ENCODE measurements at regions not wholly inside any gene's neighbourhood (a gene's known extent, or its start where the extent isn't known, plus 50 kb on each side); places are given as distances from the start of the nearest gene placed in this dataset.

DNA sequence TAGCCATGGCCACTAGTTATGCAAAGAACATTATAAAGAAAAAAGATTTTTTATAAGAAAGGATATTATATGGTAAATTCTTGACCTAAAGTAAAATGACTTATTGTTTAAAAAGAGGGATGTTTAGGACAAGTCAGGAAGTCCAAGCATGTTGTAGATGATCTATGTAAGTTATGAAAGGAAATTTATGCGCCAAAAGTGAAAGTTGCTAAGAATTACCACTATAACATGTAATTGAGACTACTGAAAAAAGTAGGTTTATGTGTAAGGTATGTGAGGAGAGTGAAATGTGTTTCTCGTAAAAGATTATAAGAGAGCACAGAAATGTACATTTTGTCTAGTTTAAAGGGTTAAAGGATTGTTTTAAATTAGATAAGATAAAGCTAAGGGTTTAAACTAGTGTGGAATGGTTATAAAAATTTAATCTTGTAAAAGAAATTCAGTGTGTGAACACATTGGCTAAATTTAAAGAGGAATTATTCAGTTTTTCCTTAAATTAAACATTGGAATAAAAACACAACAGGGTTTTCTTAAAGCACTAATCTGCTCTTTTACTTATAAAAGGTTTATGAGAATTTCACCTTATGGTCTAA is 1100.4 kb upstream of the EDIL3 start:
- Histone ChIP-seq H3K4me2 (no peak overlapping the region), H3K9me3 (ENCODE audit: insufficient read depth, low read depth) (peaks cover 4% of the 10 kb centered on the region; the same call in 1 of the 2 replicates), H4K20me1 (ENCODE audit: insufficient read depth) (no peaks in the 10 kb centered on the region), H3K4me3 (no peak overlapping the region), H3K79me2 (ENCODE audit: low read depth) (no peaks in the 10 kb centered on the region), H3K27ac (no peak overlapping the region), H3K9me2 (ENCODE audit: insufficient read depth) (peaks cover 6% of the 10 kb centered on the region; the same call in 1 of the 2 replicates), H3K4me1 (replicated peaks; ENCODE audit: insufficient read depth) (no peaks in the 10 kb centered on the region), H3K27me3 (ENCODE audit: insufficient read depth, low read depth) (no peaks in the 10 kb centered on the region), H3K36me3 (ENCODE audit: low read depth) (no peaks in the 10 kb centered on the region), H2AFZ (no peak overlapping the region), H3F3A (ENCODE audit: insufficient read depth, low read depth) (no peaks in the 10 kb centered on the region)
- intact Hi-C loops (cut with micrococcal nuclease; ENCODE audit: unreplicated experiment) = no loop called here
- POLR2A ChIA-PET (ENCODE audit: unreplicated experiment) = no interaction called here
- BruUV-seq (replicated peaks) = no TSS peak
- CTCF ChIA-PET = no interaction called here
- DNase-seq = no peak
- TF ChIP-seq CTCF (conservative IDR thresholded peaks at IDR 0.05) (no peak), EZH2 (IDR thresholded peaks at IDR 0.05; ENCODE audit: low read depth) (no peak)

DNA sequence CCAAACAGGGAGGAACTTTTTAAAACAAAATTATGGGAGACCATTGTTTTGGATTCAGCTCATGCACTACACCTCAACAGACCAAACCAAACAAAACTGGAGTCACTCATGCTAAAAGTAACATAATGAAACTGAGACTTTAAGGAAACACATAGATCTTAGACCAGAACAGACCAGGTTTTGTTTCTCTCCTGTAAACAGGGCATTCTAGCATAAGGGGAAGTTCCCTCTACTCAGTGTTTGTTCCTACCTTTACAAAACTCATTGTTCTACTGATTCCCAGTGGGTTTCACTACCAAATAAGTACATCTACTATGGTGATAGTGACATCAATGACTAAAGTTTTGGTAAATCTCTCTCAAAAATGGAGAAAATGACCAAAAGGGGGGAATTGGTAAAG is 1103.6 kb upstream of the EDIL3 start:
- CTCF ChIA-PET = no interaction called here
- POLR2A ChIA-PET (ENCODE audit: unreplicated experiment) = no interaction called here

DNA sequence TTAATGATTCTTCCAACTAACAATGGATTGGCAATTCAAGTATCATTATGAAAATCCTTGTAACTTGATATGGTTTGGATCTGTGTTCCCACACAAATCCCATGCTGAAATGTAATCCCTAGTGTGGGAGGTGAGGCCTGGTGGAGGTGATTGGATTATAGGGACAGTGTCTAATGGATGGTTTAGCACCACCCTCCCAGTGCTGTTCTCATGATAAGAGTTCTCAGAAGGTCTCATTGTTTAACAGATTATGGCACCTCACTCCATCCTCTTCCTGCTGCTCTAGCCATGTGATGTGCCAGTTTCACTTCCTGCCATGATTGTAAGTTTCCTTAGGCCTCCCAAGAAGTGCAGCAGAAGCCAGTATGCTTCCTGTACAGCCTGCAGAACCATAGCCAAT is 1116.2 kb upstream of the EDIL3 start:
- no peaks in the 10 kb centered on the region for H3F3A ChIP-seq (ENCODE audit: insufficient read depth, low read depth)
- H4K20me1 ChIP-seq (ENCODE audit: insufficient read depth) = no peaks in the 10 kb centered on the region
- H3K36me3 ChIP-seq (ENCODE audit: low read depth) = no peaks in the 10 kb centered on the region
- no TSS peak for BruUV-seq (replicated peaks)
- ChIA-PET CTCF (no interaction called here), POLR2A (ENCODE audit: unreplicated experiment) (no interaction called here)
- no peaks in the 10 kb centered on the region for H3K27me3 ChIP-seq (ENCODE audit: insufficient read depth, low read depth)
- DNase-seq = no peak
- no peak overlapping the region for H3K4me2 ChIP-seq
- intact Hi-C loops (cut with micrococcal nuclease; ENCODE audit: unreplicated experiment) = no loop called here
- no peak overlapping the region for H2AFZ ChIP-seq
- H3K9me3 ChIP-seq (ENCODE audit: insufficient read depth, low read depth) = no peaks in the 10 kb centered on the region
- TF ChIP-seq EZH2 (IDR thresholded peaks at IDR 0.05; ENCODE audit: low read depth) = no peak
- TF ChIP-seq CTCF (conservative IDR thresholded peaks at IDR 0.05) = no peak
- H3K4me1 ChIP-seq (replicated peaks; ENCODE audit: insufficient read depth) = no peaks in the 10 kb centered on the region
- H3K9me2 ChIP-seq (ENCODE audit: insufficient read depth) = no peaks in the 10 kb centered on the region; the same call in 1 of the 2 replicates
- no peak overlapping the region for H3K4me3 ChIP-seq
- H3K79me2 ChIP-seq (ENCODE audit: low read depth) = no peaks in the 10 kb centered on the region
- H3K27ac ChIP-seq = no peak overlapping the region

More for the DNA sequence above, 1103.6 kb upstream of the EDIL3 start:
- H3K4me3 ChIP-seq = no peak overlapping the region
- peaks cover 6% of the 10 kb centered on the region; the same call in 1 of the 2 replicates for H3K9me2 ChIP-seq (ENCODE audit: insufficient read depth)
- no peak for TF ChIP-seq CTCF (conservative IDR thresholded peaks at IDR 0.05)
- TF ChIP-seq EZH2 (IDR thresholded peaks at IDR 0.05; ENCODE audit: low read depth) = no peak
- peaks cover 4% of the 10 kb centered on the region; the same call in 1 of the 2 replicates for H3K9me3 ChIP-seq (ENCODE audit: insufficient read depth, low read depth)
- no peak overlapping the region for H3K4me2 ChIP-seq
- no peaks in the 10 kb centered on the region for H4K20me1 ChIP-seq (ENCODE audit: insufficient read depth)
- H3F3A ChIP-seq (ENCODE audit: insufficient read depth, low read depth) = no peaks in the 10 kb centered on the region
- intact Hi-C loops (cut with micrococcal nuclease; ENCODE audit: unreplicated experiment) = no loop called here
- no peak overlapping the region for H3K27ac ChIP-seq
- H3K27me3 ChIP-seq (ENCODE audit: insufficient read depth, low read depth) = no peaks in the 10 kb centered on the region
- DNase-seq = no peak
- no TSS peak for BruUV-seq (replicated peaks)
- H3K4me1 ChIP-seq (replicated peaks; ENCODE audit: insufficient read depth) = no peaks in the 10 kb centered on the region
- no peaks in the 10 kb centered on the region for H3K79me2 ChIP-seq (ENCODE audit: low read depth)
- no peak overlapping the region for H2AFZ ChIP-seq
- no peaks in the 10 kb centered on the region for H3K36me3 ChIP-seq (ENCODE audit: low read depth)
